NCI-H146 treated with DMSO at 0.1 percent for 48 hours (cell line): ENCODE measurements at regions not wholly inside any gene's neighbourhood (a gene's known extent, or its start where the extent isn't known, plus 50 kb on each side); places are given as distances from the start of the nearest gene placed in this dataset.
"Not testable (repeated sequence)": the region's sequence is repeated elsewhere in the genome, so short reads cannot be mapped to it uniquely, and the experiment has no call there.

ENCODE experiments used
- DNase-seq: peaks from one replicate; lab custom pipeline; 2025; ENCODE audit not compliant: unreplicated experiment; lab: John Stamatoyannopoulos, UW

DNA sequence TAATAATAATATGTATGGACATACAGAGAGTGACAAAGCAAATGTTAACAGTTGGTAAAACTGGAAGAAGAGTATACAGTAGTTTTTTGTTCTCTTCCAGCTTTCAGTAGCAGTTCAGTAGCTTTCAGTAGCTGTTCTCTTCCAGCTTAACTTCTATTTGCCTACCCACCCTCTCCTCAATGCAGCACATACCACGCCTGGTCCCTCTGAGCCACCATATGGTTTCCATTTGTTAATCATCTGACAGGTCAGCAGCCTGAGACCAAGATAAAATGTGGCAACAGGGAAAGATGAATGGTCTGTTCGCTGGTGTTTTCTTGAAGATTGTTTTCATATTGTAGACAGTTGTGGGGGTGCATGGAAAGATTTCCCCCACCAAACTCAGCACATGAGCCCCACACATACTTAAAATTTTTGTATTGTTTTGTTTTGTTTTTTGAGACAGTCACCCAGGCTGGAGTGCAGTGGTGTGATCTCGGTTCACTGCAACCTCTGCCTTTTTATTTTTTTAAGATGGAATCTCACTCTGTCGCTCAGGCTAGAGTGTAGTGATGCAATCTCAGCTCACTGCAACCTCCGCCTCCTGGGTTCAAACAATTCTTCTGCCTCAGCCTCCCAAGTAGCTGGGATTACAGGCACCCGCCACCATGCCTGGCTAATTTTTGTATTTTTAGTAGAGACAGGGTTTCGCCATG is 56.8 kb downstream of the ATP6V0E2 start:
- not testable (repeated sequence) for DNase-seq

- not testable (repeated sequence) for DNase-seq
These were observed 60.0 kb downstream of the ATP6V0E2 start for GRCh38 chr7:149933776-149934175.

GRCh38 chr7:149947346-149947745 is 73.6 kb downstream of the ATP6V0E2 start:
- DNase-seq: not testable (repeated sequence)

- not testable (repeated sequence) for DNase-seq
These were observed 74.7 kb downstream of the ATP6V0E2 start for GRCh38 chr7:149948444-149948843.

GRCh38 chr7:149949863-149950577 is 76.3 kb downstream of the ATP6V0E2 start:
- not testable (repeated sequence) for DNase-seq

DNA sequence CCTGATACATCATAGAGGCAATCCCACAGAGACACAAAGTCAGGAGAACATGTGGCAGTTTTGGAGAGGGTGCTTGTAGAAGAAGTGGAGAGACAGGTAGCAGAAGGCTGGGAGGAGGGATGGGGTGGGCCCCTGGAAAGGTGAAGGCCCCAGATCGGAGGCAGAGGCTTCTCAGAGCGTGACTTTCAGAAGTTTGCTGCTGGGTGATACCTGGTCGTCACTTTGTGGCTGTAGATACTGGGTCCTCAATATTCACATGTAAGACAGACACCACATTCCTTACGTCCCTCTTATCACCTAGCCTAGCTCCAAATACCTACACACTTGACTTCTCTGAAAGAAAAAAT is 76.8 kb downstream of the ATP6V0E2 start:
- not testable (repeated sequence) for DNase-seq

GRCh38 chr7:149951579-149951978 is 77.8 kb downstream of the ATP6V0E2 start:
- not testable (repeated sequence) for DNase-seq

DNA sequence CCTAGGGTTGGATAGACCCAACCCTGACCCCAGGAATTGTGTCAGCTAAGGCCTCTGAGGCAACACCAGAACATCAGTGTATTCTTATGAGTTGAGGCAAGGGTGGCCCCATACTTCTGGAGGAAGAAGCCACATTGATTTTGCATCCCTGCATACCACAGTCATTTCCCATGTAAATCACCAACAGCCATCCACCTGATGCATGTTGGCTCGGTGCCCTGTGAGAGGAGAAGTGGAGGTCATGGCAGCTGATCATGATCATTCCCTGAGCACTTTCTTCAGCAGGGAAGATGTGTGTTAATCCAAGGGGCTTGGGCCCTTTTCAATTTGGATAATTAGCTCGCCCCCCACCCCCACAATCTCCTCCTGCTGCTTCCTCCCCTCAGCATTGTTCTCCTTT is 85.1 kb downstream of the ATP6V0E2 start:
- DNase-seq: not testable (repeated sequence)

GRCh38 chr7:149960863-149961262 is 87.1 kb downstream of the ATP6V0E2 start:
- not testable (repeated sequence) for DNase-seq

- DNase-seq: not testable (repeated sequence)
These were observed 88.1 kb downstream of the ATP6V0E2 start for GRCh38 chr7:149961878-149962277.

GRCh38 chr7:149962685-149963319 is 89.0 kb downstream of the ATP6V0E2 start:
- not testable (repeated sequence) for DNase-seq

DNA sequence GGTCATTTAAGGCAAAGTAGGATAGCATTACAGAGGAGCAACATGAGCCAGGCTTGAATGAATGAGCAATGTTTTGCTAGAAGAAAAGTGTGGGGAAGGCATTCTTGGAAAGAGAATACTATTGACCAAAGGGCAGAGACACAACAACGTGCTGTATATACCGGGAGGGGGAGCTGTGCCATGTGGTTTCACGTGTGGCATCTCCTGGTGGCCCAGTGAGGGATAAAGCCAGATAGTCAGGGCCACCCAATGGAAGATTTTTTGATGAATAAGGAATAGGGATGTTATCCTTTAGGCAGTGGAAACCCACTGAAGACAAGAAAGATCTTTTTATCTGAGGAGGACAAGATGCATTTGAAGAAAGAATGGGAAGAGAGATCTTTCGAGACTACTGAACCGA is 90.2 kb downstream of the ATP6V0E2 start:
- DNase-seq: not testable (repeated sequence)

DNA sequence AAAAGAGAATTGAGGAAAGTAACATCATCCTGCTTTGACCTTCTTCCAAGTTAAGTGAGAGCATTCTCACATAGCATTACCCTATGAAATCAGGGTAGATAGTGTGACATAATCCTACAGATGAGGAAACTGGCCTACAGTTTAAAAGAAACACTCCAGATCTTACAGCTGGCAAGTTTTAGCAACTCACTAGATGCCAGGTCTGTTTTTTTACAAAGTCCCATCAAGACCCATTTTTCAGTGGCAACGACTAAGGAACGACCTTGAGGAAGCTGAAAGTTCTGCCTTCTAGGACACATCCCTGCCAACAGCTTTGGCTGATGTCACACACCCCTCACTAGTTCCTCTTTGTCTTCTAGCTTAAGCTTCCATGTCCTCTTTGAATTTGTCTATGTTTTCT is 92.7 kb downstream of the ATP6V0E2 start:
- not testable (repeated sequence) for DNase-seq

GRCh38 chr7:149972977-149973376 is 99.2 kb downstream of the ATP6V0E2 start:
- DNase-seq: not testable (repeated sequence)

GRCh38 chr7:149973681-149974080 is 99.9 kb downstream of the ATP6V0E2 start:
- DNase-seq: not testable (repeated sequence)

DNA sequence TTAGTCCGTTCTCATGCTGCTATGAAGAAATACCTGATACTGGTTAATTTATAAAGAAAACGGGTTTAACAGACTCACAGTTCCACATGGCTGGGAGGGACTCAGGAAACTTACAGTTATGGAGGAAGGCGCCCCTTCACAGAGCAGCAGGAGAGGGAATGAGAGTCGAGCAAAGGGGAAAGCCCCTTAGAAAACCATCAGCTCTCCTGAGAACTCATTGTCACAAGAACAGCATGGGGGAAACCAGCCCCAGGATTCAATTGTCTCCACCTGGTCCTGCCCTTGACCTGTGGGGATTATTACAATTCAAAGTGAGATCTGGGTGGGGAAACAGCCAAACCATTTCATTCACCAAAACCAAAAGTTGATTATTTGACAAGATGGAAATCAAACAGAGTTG is 101.8 kb downstream of the ATP6V0E2 start:
- not testable (repeated sequence) for DNase-seq

DNA sequence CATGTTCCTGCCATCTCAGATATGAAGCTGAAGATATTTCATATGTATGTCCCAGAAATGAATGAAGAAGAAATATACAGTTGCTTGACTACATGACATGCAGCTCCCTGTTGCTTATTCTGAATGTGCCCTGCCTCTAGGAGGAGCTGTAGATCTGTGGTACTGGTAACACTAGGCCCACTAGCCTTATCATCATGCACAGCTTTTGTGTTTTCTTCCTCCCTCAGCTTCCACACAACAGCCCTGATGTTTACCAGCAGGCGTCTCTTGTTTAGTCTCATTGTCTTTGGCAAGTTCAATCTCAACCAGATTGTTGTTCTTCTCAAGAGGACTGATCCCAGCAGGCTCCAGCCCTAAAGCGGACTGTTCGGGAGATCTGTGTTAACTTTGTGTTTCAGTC is 104.8 kb downstream of the ATP6V0E2 start:
- DNase-seq: not testable (repeated sequence)

- not testable (repeated sequence) for DNase-seq
These were observed 105.2 kb downstream of the ATP6V0E2 start for GRCh38 chr7:149978944-149979343.

GRCh38 chr7:149982537-149983112 is 108.9 kb downstream of the ATP6V0E2 start:
- not testable (repeated sequence) for DNase-seq

DNA sequence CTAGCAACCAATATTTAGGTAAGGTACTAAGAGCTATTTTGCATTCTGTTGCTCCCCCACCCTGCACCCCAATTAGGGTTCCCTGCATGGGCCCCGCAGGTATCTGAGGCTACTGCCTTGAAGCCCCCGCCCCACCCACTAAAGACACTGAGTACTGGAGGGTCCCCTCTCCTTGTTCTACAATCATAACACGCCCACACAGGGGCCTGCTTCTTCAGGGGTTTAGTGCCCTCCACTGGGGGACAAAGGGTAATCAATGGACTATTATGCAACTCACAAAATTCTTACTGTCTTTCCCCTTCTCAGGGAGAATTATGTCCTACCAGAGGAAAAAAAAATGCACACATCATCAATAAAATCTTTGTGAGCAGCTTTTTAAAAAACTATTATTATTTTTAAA is 113.1 kb downstream of the ATP6V0E2 start:
- DNase-seq: not testable (repeated sequence)

- DNase-seq: not testable (repeated sequence)
These were observed 118.0 kb downstream of the ATP6V0E2 start for GRCh38 chr7:149991652-149992302.
